DOHH2 (cell line): ENCODE measurements at regions not wholly inside any gene's neighbourhood (a gene's known extent, or its start where the extent isn't known, plus 50 kb on each side); places are given as distances from the start of the nearest gene placed in this dataset.

Experiments used
- H3F3A ChIP-seq: fragments of 200-600 bp; sonication (generic), shearing (Covaris generic); 2 replicates; pipeline ENCODE4 v1.6.0; 2016; ENCODE audit warnings: antibody characterized with exemption, mild to moderate bottlenecking; ENCODE audit not compliant: control insufficient read depth, insufficient read depth
- H3K27ac ChIP-seq: fragments of 200-600 bp; sonication (generic); 2 replicates; pipeline ENCODE4 v1.5.1; 2014; ENCODE audit warnings: low read depth, mild to moderate bottlenecking, low read length, moderate library complexity
- H3K27me3 ChIP-seq: fragments of 200-600 bp; sonication (generic); 2 replicates; pipeline ENCODE4 v1.6.1; 2014; ENCODE audit warnings: mild to moderate bottlenecking, low read length, mixed read lengths; ENCODE audit not compliant: control insufficient read depth
- H3K36me3 ChIP-seq: fragments of 200-600 bp; sonication (generic); 2 replicates; pipeline ENCODE4 v1.6.1; 2014; ENCODE audit warnings: mild to moderate bottlenecking, low read length, moderate library complexity, mixed read lengths; ENCODE audit not compliant: control insufficient read depth
- H3K4me1 ChIP-seq: fragments of 200-600 bp; sonication (generic); 2 replicates; pipeline ENCODE4 v1.6.1; 2014; ENCODE audit warnings: mild to moderate bottlenecking, low read length, mixed read lengths; ENCODE audit not compliant: control insufficient read depth
- H3K4me2 ChIP-seq: fragments of 200-600 bp; sonication (generic); 2 replicates; pipeline ENCODE4 v1.6.0; 2014; ENCODE audit warnings: mild to moderate bottlenecking, low read length, moderate library complexity
- H3K4me3 ChIP-seq: fragments of 200-600 bp; sonication (generic); 2 replicates; pipeline ENCODE4 v1.5.1; 2014; ENCODE audit warnings: mild to moderate bottlenecking, low read length, mixed read lengths
- H3K79me2 ChIP-seq: fragments of 200-600 bp; sonication (generic); 2 replicates; pipeline ENCODE4 v1.6.1; 2014; ENCODE audit warnings: mild to moderate bottlenecking, low read length, mixed read lengths; ENCODE audit not compliant: control insufficient read depth
- H3K9me2 ChIP-seq: fragments of 200-600 bp; sonication (generic); replicated peaks from 2 replicates; pipeline ENCODE4 v1.6.1; 2014; ENCODE audit warnings: mild to moderate bottlenecking, low read length, mixed read lengths; ENCODE audit not compliant: control insufficient read depth
- H3K9me3 ChIP-seq: fragments of 200-600 bp; sonication (generic); 2 replicates; pipeline ENCODE4 v1.6.1; 2014; ENCODE audit warnings: antibody characterized with exemption, low read length, mixed read lengths; ENCODE audit not compliant: control insufficient read depth, insufficient read depth
- H4K20me1 ChIP-seq: fragments of 200-600 bp; sonication (generic); 2 replicates; pipeline ENCODE4 v1.6.0; 2014; ENCODE audit warnings: low read depth, mild to moderate bottlenecking, antibody characterized with exemption, low read length, moderate library complexity; ENCODE audit not compliant: control insufficient read depth, insufficient read depth
- CTCF ChIP-seq: fragments of 200-600 bp; sonication (generic); IDR thresholded peaks from one replicate; pipeline ENCODE4 v1.5.1; 2014; ENCODE audit warnings: antibody characterized with exemption, mild to moderate bottlenecking, low read depth, low read length; ENCODE audit not compliant: poor library complexity, severe bottlenecking
- EZH2phosphoT487 ChIP-seq: fragments of 200-600 bp; sonication (generic); IDR thresholded peaks from 2 replicates; pipeline ENCODE4 v1.6.1; 2017; ENCODE audit warnings: borderline replicate concordance, mild to moderate bottlenecking, antibody characterized with exemption, low read length, moderate library complexity, mixed read lengths

DNA sequence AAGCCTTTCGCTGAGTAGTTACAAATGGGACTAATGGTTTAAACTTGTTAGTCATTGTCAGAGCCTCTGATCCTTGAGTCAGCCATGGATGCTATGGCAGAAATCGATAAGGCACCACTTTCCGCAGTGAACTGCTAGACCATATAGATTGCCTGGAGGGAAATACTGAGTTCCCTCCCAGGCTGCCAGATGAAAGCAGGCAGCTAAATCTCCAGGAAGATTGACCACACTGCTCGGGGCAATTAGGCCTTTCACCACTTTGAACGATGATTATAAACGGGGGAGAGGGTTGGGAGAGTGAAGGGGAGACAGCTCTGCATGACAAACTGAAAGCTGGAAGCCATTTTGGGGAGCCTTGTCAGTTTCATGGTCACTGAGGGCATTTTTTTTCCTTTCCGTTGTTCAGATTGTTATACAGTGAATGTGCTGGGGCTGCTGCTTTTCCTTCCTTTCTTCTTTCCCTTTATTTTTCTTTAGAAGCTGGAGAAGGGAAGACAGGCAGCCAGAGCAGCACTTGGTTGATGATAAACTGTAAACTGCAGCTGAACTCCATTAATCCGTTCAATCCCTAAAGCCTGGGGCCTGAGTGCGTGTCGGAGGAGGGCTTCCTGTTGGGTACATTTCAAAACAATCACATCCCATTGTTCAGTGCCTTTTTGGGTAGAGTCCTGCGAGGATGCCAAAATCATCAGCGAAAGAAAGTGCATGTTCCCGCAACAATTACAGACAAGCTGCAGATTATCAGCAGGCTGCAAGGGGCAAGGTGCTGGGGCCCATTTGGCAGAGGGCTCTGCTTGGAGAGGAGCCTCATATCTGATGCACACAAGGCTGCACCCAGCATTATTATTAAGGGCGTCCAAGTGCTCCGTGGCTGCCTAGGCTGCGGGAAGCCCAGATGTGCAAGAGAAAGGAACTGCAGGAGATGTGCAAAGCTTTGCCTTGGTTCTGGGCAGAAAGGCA, 308.4 kb downstream of the PSAT1 start:
- Histone ChIP-seq H3K4me3 (no peak overlapping the region), H3K9me2 (no peaks in the 10 kb centered on the region), H3K4me1 (peaks cover 8% of the 10 kb centered on the region), H3K9me3 (no peaks in the 10 kb centered on the region), H3F3A (no peaks in the 10 kb centered on the region), H3K27ac (no peak overlapping the region), H3K79me2 (no peaks in the 10 kb centered on the region), H3K27me3 (peaks cover 21% of the 10 kb centered on the region), H4K20me1 (no peaks in the 10 kb centered on the region), H3K36me3 (no peaks in the 10 kb centered on the region), H3K4me2 (no peak overlapping the region)
- TF ChIP-seq EZH2phosphoT487 (no peak), CTCF (no peak)

DNA sequence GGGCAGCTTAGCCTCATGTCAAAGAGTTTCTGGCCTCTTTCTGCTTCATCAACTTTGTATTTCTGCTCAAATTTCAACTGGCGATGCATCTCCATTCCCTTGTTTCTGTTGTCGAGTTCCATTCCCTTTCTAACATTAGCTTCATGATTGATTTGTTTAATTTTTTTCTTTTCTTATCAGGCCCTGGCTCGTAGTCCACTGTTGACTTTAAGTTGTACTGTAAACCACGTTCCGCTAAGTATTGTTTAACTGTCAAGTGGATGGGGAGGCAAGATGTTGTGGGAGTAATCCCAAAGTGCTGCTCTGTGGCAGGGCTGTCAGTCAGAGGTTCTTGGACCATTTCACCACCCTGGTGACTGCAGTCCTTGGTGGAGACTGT, 309.1 kb downstream of the PSAT1 start:
- no peak overlapping the region for H3K27ac ChIP-seq
- H3K79me2 ChIP-seq = no peaks in the 10 kb centered on the region
- no peak overlapping the region for H3K4me2 ChIP-seq
- H3F3A ChIP-seq = no peaks in the 10 kb centered on the region
- H3K9me2 ChIP-seq = no peaks in the 10 kb centered on the region
- H4K20me1 ChIP-seq = no peaks in the 10 kb centered on the region
- TF ChIP-seq EZH2phosphoT487 (no peak), CTCF (no peak)
- H3K36me3 ChIP-seq = no peaks in the 10 kb centered on the region
- H3K27me3 ChIP-seq = peaks cover 23% of the 10 kb centered on the region
- H3K4me3 ChIP-seq = no peak overlapping the region
- H3K4me1 ChIP-seq = peaks cover 10% of the 10 kb centered on the region
- no peaks in the 10 kb centered on the region for H3K9me3 ChIP-seq

GRCh38 chr9:78607853-78608252, 310.9 kb downstream of the PSAT1 start:
- H3F3A ChIP-seq = no peaks in the 10 kb centered on the region
- H3K4me2 ChIP-seq = no peak overlapping the region
- peaks cover 10% of the 10 kb centered on the region for H3K4me1 ChIP-seq
- no peak overlapping the region for H3K27ac ChIP-seq
- TF ChIP-seq CTCF = no peak
- TF ChIP-seq EZH2phosphoT487 = no peak
- H3K9me2 ChIP-seq = no peaks in the 10 kb centered on the region
- no peak overlapping the region for H3K4me3 ChIP-seq
- H3K79me2 ChIP-seq = no peaks in the 10 kb centered on the region
- H4K20me1 ChIP-seq = no peaks in the 10 kb centered on the region
- H3K27me3 ChIP-seq = peaks cover 25% of the 10 kb centered on the region
- no peaks in the 10 kb centered on the region for H3K9me3 ChIP-seq
- H3K36me3 ChIP-seq = no peaks in the 10 kb centered on the region
